ENCODE measurements at regions not wholly inside any gene's neighbourhood (a gene's known extent, or its start where the extent isn't known, plus 50 kb on each side); places are given as distances from the start of the nearest gene placed in this dataset.

- TF ChIP-seq POLR2A (IDR thresholded peaks at IDR 0.05; ENCODE audit: extremely low read depth, insufficient read length) (no peak), MYC (IDR thresholded peaks at IDR 0.05; ENCODE audit: low read depth, low read length) (no peak)
- DNase-seq (ENCODE audit: low read depth) = no peak
Measured at GRCh38 chr5:63374085-63374484, 588.2 kb downstream of the HTR1A start.

GRCh38 chr5:63351164-63351563 lies 611.1 kb downstream of the HTR1A start:
- DNase-seq (ENCODE audit: low read depth) = no peak
- TF ChIP-seq MAX (IDR thresholded peaks at IDR 0.05; ENCODE audit: low read depth, low read length) (no peak), POLR2A (IDR thresholded peaks at IDR 0.05; ENCODE audit: extremely low read depth, insufficient read length) (no peak), CTCF (IDR thresholded peaks at IDR 0.05; ENCODE audit: low read depth, low read length) (no peak), MYC (IDR thresholded peaks at IDR 0.05; ENCODE audit: low read depth, low read length) (no peak)
- no peak overlapping the region for H3K4me3 ChIP-seq (ENCODE audit: low read depth, low read length)

More at GRCh38 chr5:63374085-63374484, 588.2 kb downstream of the HTR1A start:
- no peak overlapping the region for H3K4me3 ChIP-seq (ENCODE audit: low read depth, low read length)

- TF ChIP-seq POLR2A (IDR thresholded peaks at IDR 0.05; ENCODE audit: extremely low read depth, insufficient read length) (no peak), MYC (IDR thresholded peaks at IDR 0.05; ENCODE audit: low read depth, low read length) (no peak), MAX (IDR thresholded peaks at IDR 0.05; ENCODE audit: low read depth, low read length) (no peak), CTCF (IDR thresholded peaks at IDR 0.05; ENCODE audit: low read depth, low read length) (no peak)
- H3K4me3 ChIP-seq (ENCODE audit: low read depth, low read length) = no peak overlapping the region
- no peak for DNase-seq (ENCODE audit: low read depth)
Measured at GRCh38 chr5:63346451-63346850, 615.8 kb downstream of the HTR1A start.

GRCh38 chr5:63341442-63341841 lies 620.8 kb downstream of the HTR1A start:
- TF ChIP-seq POLR2A (IDR thresholded peaks at IDR 0.05; ENCODE audit: extremely low read depth, insufficient read length) = no peak
- TF ChIP-seq MYC (IDR thresholded peaks at IDR 0.05; ENCODE audit: low read depth, low read length) = no peak
- no peak for TF ChIP-seq CTCF (IDR thresholded peaks at IDR 0.05; ENCODE audit: low read depth, low read length)
- TF ChIP-seq MAX (IDR thresholded peaks at IDR 0.05; ENCODE audit: low read depth, low read length) = no peak
- DNase-seq (ENCODE audit: low read depth) = no peak

GRCh38 chr5:63323926-63324325 lies 638.3 kb downstream of the HTR1A start:
- DNase-seq (ENCODE audit: low read depth) = no peak
- H3K4me3 ChIP-seq (ENCODE audit: low read depth, low read length) = no peak overlapping the region
- TF ChIP-seq POLR2A (IDR thresholded peaks at IDR 0.05; ENCODE audit: extremely low read depth, insufficient read length) (no peak), MYC (IDR thresholded peaks at IDR 0.05; ENCODE audit: low read depth, low read length) (no peak), MAX (IDR thresholded peaks at IDR 0.05; ENCODE audit: low read depth, low read length) (no peak), CTCF (IDR thresholded peaks at IDR 0.05; ENCODE audit: low read depth, low read length) (no peak)

More at GRCh38 chr5:63341442-63341841, 620.8 kb downstream of the HTR1A start:
- H3K4me3 ChIP-seq (ENCODE audit: low read depth, low read length) = no peak overlapping the region

- TF ChIP-seq MAX (IDR thresholded peaks at IDR 0.05; ENCODE audit: low read depth, low read length) (no peak), POLR2A (IDR thresholded peaks at IDR 0.05; ENCODE audit: extremely low read depth, insufficient read length) (no peak), MYC (IDR thresholded peaks at IDR 0.05; ENCODE audit: low read depth, low read length) (no peak)
- DNase-seq (ENCODE audit: low read depth) = no peak
- no peak overlapping the region for H3K4me3 ChIP-seq (ENCODE audit: low read depth, low read length)
Measured at GRCh38 chr5:63314551-63314950, 647.7 kb downstream of the HTR1A start.

- TF ChIP-seq CTCF (IDR thresholded peaks at IDR 0.05; ENCODE audit: low read depth, low read length) = no peak
Measured at GRCh38 chr5:63310644-63311043, 651.6 kb downstream of the HTR1A start.

More at GRCh38 chr5:63310644-63311043, 651.6 kb downstream of the HTR1A start:
- DNase-seq (ENCODE audit: low read depth) = no peak
- H3K4me3 ChIP-seq (ENCODE audit: low read depth, low read length) = no peak overlapping the region
